ENCODE measurements at regions not wholly inside any gene's neighbourhood (a gene's known extent, or its start where the extent isn't known, plus 50 kb on each side); places are given as distances from the start of the nearest gene placed in this dataset.

GRCh38 chr20:6212903-6213302, 90.1 kb upstream of the FERMT1 start:
- POLR2A ChIA-PET (ENCODE audit: partially characterized antibody) = no interaction called here
- Histone ChIP-seq H3K23ac (ENCODE audit: insufficient read length) (no peak overlapping the region), H2BK5ac (ENCODE audit: low read depth, low read length) (no peak overlapping the region), H3K56ac (replicated peaks; ENCODE audit: insufficient read length, low read depth, low read length) (no peak overlapping the region), H3K14ac (ENCODE audit: insufficient read length) (no peak overlapping the region), H4K8ac (ENCODE audit: extremely low read depth, insufficient read depth, low read length) (no peak overlapping the region), H2BK20ac (ENCODE audit: low read length) (no peak overlapping the region), H2BK12ac (ENCODE audit: low read depth, low read length) (no peak overlapping the region), H4K20me1 (replicated peaks in 1 of 2; ENCODE audit: control insufficient read depth in 1 of 2, insufficient read depth in 2 of 2, low read length in 2 of 2) (no peaks in the 10 kb centered on the region), H2BK120ac (replicated peaks; ENCODE audit: low read depth, low read length) (no peak overlapping the region), H3K27ac (ENCODE audit: low read depth, low read length) (no peak overlapping the region), H2AK5ac (ENCODE audit: low read depth, low read length) (no peak overlapping the region), H3K36me3 (ENCODE audit: control insufficient read depth in 2 of 4, insufficient read depth in 4 of 4, low read length in 3 of 4) (no peaks in the 10 kb centered on the region), H3K9ac (replicated peaks in 1 of 4; ENCODE audit: extremely low read depth in 1 of 4, low read depth in 3 of 4, low read length in 3 of 4) (no peak overlapping the region), H4K5ac (ENCODE audit: insufficient read length, low read depth, low read length) (no peak overlapping the region), H3K79me2 (ENCODE audit: control insufficient read depth in 1 of 2, insufficient read depth in 2 of 2, low read length in 2 of 2) (no peaks in the 10 kb centered on the region), H3K4me3 (ENCODE audit: extremely low read depth in 1 of 4, insufficient read depth in 2 of 4, low read depth in 3 of 4, low read length in 4 of 4) (no peak overlapping the region), H3K27me3 (replicated peaks in 1 of 4; ENCODE audit: control insufficient read depth in 3 of 4, extremely low read depth in 1 of 4, insufficient read depth in 3 of 4, low read length in 3 of 4) (no peaks in the 10 kb centered on the region), H3K4ac (replicated peaks; ENCODE audit: insufficient read length, low read depth, low read length) (no peak overlapping the region), H2BK15ac (ENCODE audit: low read length) (no peak overlapping the region), H3K18ac (ENCODE audit: extremely low read depth, low read length) (no peak overlapping the region), H3K9me3 (ENCODE audit: insufficient read depth in 2 of 2, low read depth in 1 of 2, low read length in 1 of 2) (no peaks in the 10 kb centered on the region; a peak in 1 of 4 replicates), H3K4me1 (replicated peaks in 1 of 4; ENCODE audit: control insufficient read depth in 3 of 4, insufficient read depth in 4 of 4, low read length in 3 of 4) (no peaks in the 10 kb centered on the region), H4K91ac (replicated peaks; ENCODE audit: insufficient read length, low read length) (no peak overlapping the region), H3K4me2 (ENCODE audit: insufficient read depth in 1 of 2, low read depth in 2 of 2, low read length in 2 of 2) (no peak overlapping the region), H2AFZ (ENCODE audit: low read length) (no peak overlapping the region), H3K79me1 (ENCODE audit: low read depth, low read length) (no peaks in the 10 kb centered on the region), H3K23me2 (ENCODE audit: low read depth, low read length) (no peaks in the 10 kb centered on the region)
- FAIRE-seq = no peak
- CTCF ChIA-PET (ENCODE audit: partially characterized antibody) = interaction anchor here (0.6 kb wide), 1 partner anchor 1073 kb away, joined by 3 read pairs; no protein-coding TSS in a partner anchor
- no peak for DNase-seq (ENCODE audit: low read depth in 1 of 2, low spot score in 2 of 2)
- 90% methylated on average over 16 of the region's 24 CpGs; no CpG with 5 or more reads in 1 of the 2 experiments for WGBS, 2 experiments (ENCODE audit: extremely low coverage in 1 of 2, insufficient coverage in 1 of 2, insufficient read length in 1 of 2, insufficient replicate concordance in 2 of 2, low coverage in 1 of 2, low lambda C conversion rate in 2 of 2, missing lambda C conversion rate in 1 of 2)
- TF ChIP-seq SP1 (IDR thresholded peaks at IDR 0.05; ENCODE audit: low read depth, low read length) (no peak), RNF2 (IDR thresholded peaks at IDR 0.05; ENCODE audit: borderline replicate concordance, low read depth, low read length, missing control alignments, poor library complexity, severe bottlenecking) (no peak), EP300 (IDR thresholded peaks at IDR 0.05; ENCODE audit: borderline replicate concordance in 1 of 2, low read depth in 2 of 2, low read length in 2 of 2) (no peak), CBX8 (IDR thresholded peaks at IDR 0.05; ENCODE audit: borderline replicate concordance, low read depth, low read length) (no peak), SIX5 (IDR thresholded peaks at IDR 0.05; ENCODE audit: low read depth, low read length) (no peak)
- TF ChIP-seq, protein P1, sequence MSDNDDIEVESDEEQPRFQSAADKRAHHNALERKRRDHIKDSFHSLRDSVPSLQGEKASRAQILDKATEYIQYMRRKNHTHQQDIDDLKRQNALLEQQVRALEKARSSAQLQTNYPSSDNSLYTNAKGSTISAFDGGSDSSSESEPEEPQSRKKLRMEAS (IDR thresholded peaks at IDR 0.05) = no peak
- TF ChIP-seq, protein P2, sequence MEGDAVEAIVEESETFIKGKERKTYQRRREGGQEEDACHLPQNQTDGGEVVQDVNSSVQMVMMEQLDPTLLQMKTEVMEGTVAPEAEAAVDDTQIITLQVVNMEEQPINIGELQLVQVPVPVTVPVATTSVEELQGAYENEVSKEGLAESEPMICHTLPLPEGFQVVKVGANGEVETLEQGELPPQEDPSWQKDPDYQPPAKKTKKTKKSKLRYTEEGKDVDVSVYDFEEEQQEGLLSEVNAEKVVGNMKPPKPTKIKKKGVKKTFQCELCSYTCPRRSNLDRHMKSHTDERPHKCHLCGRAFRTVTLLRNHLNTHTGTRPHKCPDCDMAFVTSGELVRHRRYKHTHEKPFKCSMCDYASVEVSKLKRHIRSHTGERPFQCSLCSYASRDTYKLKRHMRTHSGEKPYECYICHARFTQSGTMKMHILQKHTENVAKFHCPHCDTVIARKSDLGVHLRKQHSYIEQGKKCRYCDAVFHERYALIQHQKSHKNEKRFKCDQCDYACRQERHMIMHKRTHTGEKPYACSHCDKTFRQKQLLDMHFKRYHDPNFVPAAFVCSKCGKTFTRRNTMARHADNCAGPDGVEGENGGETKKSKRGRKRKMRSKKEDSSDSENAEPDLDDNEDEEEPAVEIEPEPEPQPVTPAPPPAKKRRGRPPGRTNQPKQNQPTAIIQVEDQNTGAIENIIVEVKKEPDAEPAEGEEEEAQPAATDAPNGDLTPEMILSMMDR (IDR thresholded peaks at IDR 0.05; ENCODE audit: control extremely low read depth in 1 of 3, insufficient read depth in 1 of 3, low read depth in 1 of 3, low read length in 3 of 3) = no peak
